ENCODE measurements at regions not wholly inside any gene's neighbourhood (a gene's known extent, or its start where the extent isn't known, plus 50 kb on each side); places are given as distances from the start of the nearest gene placed in this dataset.

DNA sequence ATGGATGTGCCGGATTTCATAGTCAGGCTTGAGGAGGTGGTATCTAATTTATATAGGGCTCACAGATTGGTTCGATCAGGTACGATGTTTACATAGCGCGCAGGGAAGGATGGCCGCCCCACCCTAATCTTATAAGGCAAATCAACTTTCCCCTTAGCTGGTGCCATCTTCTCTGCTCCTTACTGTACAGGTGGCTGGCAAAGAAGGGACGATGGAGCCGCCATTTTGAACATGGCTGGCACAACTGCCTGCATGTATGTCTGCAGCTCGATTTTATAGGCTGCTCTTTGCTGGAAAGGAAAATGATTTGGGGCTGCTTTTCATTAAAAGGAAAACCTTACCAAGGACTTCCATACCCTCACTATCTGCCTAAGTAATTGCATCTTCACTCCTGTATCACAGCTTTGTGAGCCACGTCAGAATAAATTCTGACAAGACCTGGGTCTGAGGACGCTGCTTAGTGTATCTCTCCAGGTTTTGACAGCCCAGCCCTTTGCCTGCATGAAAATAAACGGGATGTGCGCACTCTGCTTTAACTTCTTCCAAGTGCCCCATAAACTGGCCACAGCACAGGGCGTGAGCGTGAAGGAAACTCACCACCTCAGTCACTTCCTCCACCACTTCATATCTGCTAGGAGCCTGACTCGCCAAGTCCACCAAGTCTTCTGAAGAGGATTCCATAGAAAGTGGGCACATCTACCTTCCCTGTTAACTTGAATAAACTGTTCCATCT, 109.4 kb upstream of the ARMC2 start:
- Histone ChIP-seq H3K36me3 (no peaks in the 10 kb centered on the region), H3K27me3 (ENCODE audit: low read depth) (no peaks in the 10 kb centered on the region), H3K4me1 (peaks cover 26% of the 10 kb centered on the region), H3K27ac (replicated peaks) (no peak overlapping the region), H3K9me3 (replicated peaks) (no peaks in the 10 kb centered on the region), H3K4me3 (no peak overlapping the region)
- no peak for TF ChIP-seq CTCF (IDR thresholded peaks at IDR 0.05; ENCODE audit: borderline replicate concordance)
- DNase-seq = no peak
- intact Hi-C loops (cut with micrococcal nuclease) = no loop called here

GRCh38 chr6:108739496-108740330, 108.5 kb upstream of the ARMC2 start:
- TF ChIP-seq CTCF (IDR thresholded peaks at IDR 0.05; ENCODE audit: borderline replicate concordance) = no peak
- H3K9me3 ChIP-seq (replicated peaks) = no peaks in the 10 kb centered on the region
- peaks cover 26% of the 10 kb centered on the region for H3K4me1 ChIP-seq
- DNase-seq = no peak
- H3K27me3 ChIP-seq (ENCODE audit: low read depth) = no peaks in the 10 kb centered on the region
- H3K27ac ChIP-seq (replicated peaks) = no peak overlapping the region
- H3K4me3 ChIP-seq = no peak overlapping the region
- H3K36me3 ChIP-seq = no peaks in the 10 kb centered on the region
- intact Hi-C loops (cut with micrococcal nuclease) = no loop called here

DNA sequence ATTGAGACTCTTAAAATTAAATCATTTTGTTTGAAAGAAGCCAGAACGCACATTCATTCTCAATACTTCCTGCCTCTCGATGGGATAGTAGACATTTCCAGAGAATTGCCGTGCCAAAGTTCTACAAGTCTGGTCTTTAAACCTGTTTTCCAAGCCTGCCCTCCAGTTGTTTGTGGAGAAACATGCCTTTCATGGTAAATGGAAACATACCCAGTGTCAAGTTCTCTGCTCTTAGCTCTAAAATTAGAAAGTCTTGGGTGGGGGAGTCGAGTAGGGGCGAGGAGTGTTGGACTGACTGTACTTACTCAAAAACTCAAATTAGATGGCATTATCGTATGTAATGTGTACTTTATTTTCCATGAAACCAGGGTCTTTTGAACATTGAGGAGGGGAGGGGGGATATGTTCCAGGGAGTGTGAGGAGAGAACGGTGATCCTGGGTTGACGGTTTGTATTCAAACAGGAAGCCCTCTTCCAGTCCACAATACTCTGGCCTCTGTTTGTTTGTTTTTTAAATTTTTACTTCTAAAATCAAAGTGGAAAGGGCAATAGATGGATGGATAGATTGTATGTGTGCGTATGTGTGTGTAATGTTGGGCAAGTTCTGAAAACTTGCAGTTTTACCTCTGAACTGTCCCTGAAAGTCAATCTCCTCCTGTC, 106.8 kb upstream of the ARMC2 start:
- Histone ChIP-seq H3K4me3 (no peak overlapping the region), H3K36me3 (no peaks in the 10 kb centered on the region), H3K9me3 (replicated peaks) (no peaks in the 10 kb centered on the region), H3K27me3 (ENCODE audit: low read depth) (no peaks in the 10 kb centered on the region), H3K27ac (replicated peaks) (no peak overlapping the region), H3K4me1 (peaks cover 20% of the 10 kb centered on the region)
- intact Hi-C loops (cut with micrococcal nuclease) = no loop called here
- TF ChIP-seq CTCF (IDR thresholded peaks at IDR 0.05; ENCODE audit: borderline replicate concordance) = no peak
- DNase-seq = no peak

GRCh38 chr6:108742041-108742440, 106.2 kb upstream of the ARMC2 start:
- intact Hi-C loops (cut with micrococcal nuclease) = no loop called here
- no peak for TF ChIP-seq CTCF (IDR thresholded peaks at IDR 0.05; ENCODE audit: borderline replicate concordance)
- Histone ChIP-seq H3K4me1 (peaks cover 16% of the 10 kb centered on the region), H3K27me3 (ENCODE audit: low read depth) (no peaks in the 10 kb centered on the region), H3K36me3 (no peaks in the 10 kb centered on the region), H3K4me3 (no peak overlapping the region), H3K9me3 (replicated peaks) (no peaks in the 10 kb centered on the region), H3K27ac (replicated peaks) (no peak overlapping the region)
- DNase-seq = no peak

- H3K4me1 ChIP-seq = peaks cover 5% of the 10 kb centered on the region
- no peak for TF ChIP-seq CTCF (IDR thresholded peaks at IDR 0.05; ENCODE audit: borderline replicate concordance)
- H3K27me3 ChIP-seq (ENCODE audit: low read depth) = no peaks in the 10 kb centered on the region
- DNase-seq = no peak
- H3K9me3 ChIP-seq (replicated peaks) = no peaks in the 10 kb centered on the region
- no peaks in the 10 kb centered on the region for H3K36me3 ChIP-seq
- H3K4me3 ChIP-seq = no peak overlapping the region
- H3K27ac ChIP-seq (replicated peaks) = no peak overlapping the region
- intact Hi-C loops (cut with micrococcal nuclease) = no loop called here
Measured at GRCh38 chr6:108744244-108744972, 103.8 kb upstream of the ARMC2 start.
